ENCODE measurements at regions not wholly inside any gene's neighbourhood (a gene's known extent, or its start where the extent isn't known, plus 50 kb on each side); places are given as distances from the start of the nearest gene placed in this dataset.

GRCh38 chr4:141346144-141346543 lies 125.4 kb downstream of the ZNF330 start:
- Histone ChIP-seq H3K14ac (ENCODE audit: insufficient read length) (no peak overlapping the region), H3K56ac (replicated peaks; ENCODE audit: insufficient read length, low read depth, low read length) (no peak overlapping the region), H4K91ac (replicated peaks; ENCODE audit: insufficient read length, low read length) (no peak overlapping the region), H3K27ac (ENCODE audit: low read depth, low read length) (no peak overlapping the region), H2AK5ac (ENCODE audit: low read depth, low read length) (no peak overlapping the region), H3K18ac (ENCODE audit: extremely low read depth, low read length) (no peak overlapping the region), H3K79me1 (ENCODE audit: low read depth, low read length) (no peaks in the 10 kb centered on the region), H3K4me3 (ENCODE audit: extremely low read depth in 1 of 4, insufficient read depth in 2 of 4, low read depth in 3 of 4, low read length in 4 of 4) (no peak overlapping the region), H3K23ac (ENCODE audit: insufficient read length) (no peak overlapping the region), H4K8ac (ENCODE audit: extremely low read depth, insufficient read depth, low read length) (no peak overlapping the region), H3K4me1 (replicated peaks in 1 of 4; ENCODE audit: control insufficient read depth in 3 of 4, insufficient read depth in 4 of 4, low read length in 3 of 4) (no peaks in the 10 kb centered on the region), H2BK5ac (ENCODE audit: low read depth, low read length) (no peak overlapping the region), H3K4ac (replicated peaks; ENCODE audit: insufficient read length, low read depth, low read length) (no peak overlapping the region), H2BK12ac (ENCODE audit: low read depth, low read length) (no peak overlapping the region), H3K36me3 (ENCODE audit: control insufficient read depth in 2 of 4, insufficient read depth in 4 of 4, low read length in 3 of 4) (no peaks in the 10 kb centered on the region), H3K4me2 (ENCODE audit: insufficient read depth in 1 of 2, low read depth in 2 of 2, low read length in 2 of 2) (no peak overlapping the region), H3K9me3 (ENCODE audit: insufficient read depth in 2 of 2, low read depth in 1 of 2, low read length in 1 of 2) (no peaks in the 10 kb centered on the region), H3K23me2 (ENCODE audit: low read depth, low read length) (no peaks in the 10 kb centered on the region), H3K27me3 (replicated peaks in 1 of 4; ENCODE audit: control insufficient read depth in 3 of 4, extremely low read depth in 1 of 4, insufficient read depth in 3 of 4, low read length in 3 of 4) (no peaks in the 10 kb centered on the region), H3K79me2 (ENCODE audit: control insufficient read depth in 1 of 2, insufficient read depth in 2 of 2, low read length in 2 of 2) (no peaks in the 10 kb centered on the region), H2BK20ac (ENCODE audit: low read length) (no peak overlapping the region), H4K20me1 (replicated peaks in 1 of 2; ENCODE audit: control insufficient read depth in 1 of 2, insufficient read depth in 2 of 2, low read length in 2 of 2) (no peaks in the 10 kb centered on the region), H4K5ac (ENCODE audit: insufficient read length, low read depth, low read length) (no peak overlapping the region), H2BK120ac (replicated peaks; ENCODE audit: low read depth, low read length) (no peak overlapping the region), H3K9ac (replicated peaks in 1 of 4; ENCODE audit: extremely low read depth in 1 of 4, low read depth in 3 of 4, low read length in 3 of 4) (no peak overlapping the region), H2AFZ (ENCODE audit: low read length) (no peak overlapping the region), H2BK15ac (ENCODE audit: low read length) (no peak overlapping the region)
- ChIA-PET CTCF (ENCODE audit: partially characterized antibody) (interaction anchor here (0.5 to 3.2 kb wide), 18 partner anchors 11 to 546 kb away, joined by 3 to 14 read pairs (median 3); no protein-coding TSS in a partner anchor), POLR2A (ENCODE audit: partially characterized antibody) (no interaction called here)
- DNase-seq (ENCODE audit: low read depth in 1 of 2, low spot score in 2 of 2) (no peak), FAIRE-seq (no peak)
- TF ChIP-seq, protein P1, sequence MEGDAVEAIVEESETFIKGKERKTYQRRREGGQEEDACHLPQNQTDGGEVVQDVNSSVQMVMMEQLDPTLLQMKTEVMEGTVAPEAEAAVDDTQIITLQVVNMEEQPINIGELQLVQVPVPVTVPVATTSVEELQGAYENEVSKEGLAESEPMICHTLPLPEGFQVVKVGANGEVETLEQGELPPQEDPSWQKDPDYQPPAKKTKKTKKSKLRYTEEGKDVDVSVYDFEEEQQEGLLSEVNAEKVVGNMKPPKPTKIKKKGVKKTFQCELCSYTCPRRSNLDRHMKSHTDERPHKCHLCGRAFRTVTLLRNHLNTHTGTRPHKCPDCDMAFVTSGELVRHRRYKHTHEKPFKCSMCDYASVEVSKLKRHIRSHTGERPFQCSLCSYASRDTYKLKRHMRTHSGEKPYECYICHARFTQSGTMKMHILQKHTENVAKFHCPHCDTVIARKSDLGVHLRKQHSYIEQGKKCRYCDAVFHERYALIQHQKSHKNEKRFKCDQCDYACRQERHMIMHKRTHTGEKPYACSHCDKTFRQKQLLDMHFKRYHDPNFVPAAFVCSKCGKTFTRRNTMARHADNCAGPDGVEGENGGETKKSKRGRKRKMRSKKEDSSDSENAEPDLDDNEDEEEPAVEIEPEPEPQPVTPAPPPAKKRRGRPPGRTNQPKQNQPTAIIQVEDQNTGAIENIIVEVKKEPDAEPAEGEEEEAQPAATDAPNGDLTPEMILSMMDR (IDR thresholded peaks at IDR 0.05; ENCODE audit: control extremely low read depth in 1 of 3, insufficient read depth in 1 of 3, low read depth in 1 of 3, low read length in 3 of 3), result peak in 1 of 3 experiments; percentile 17; a peak in 1 of 4 replicates
- TF ChIP-seq RAD21 (IDR thresholded peaks at IDR 0.05 in 1 of 2, conservative IDR thresholded peaks at IDR 0.05 in 1 of 2; ENCODE audit: low read depth in 2 of 2, low read length in 2 of 2) (peak; percentile 62 to 64), BACH1 (IDR thresholded peaks at IDR 0.05; ENCODE audit: low read length) (no peak)
- WGBS, 2 experiments (ENCODE audit: extremely low coverage in 1 of 2, insufficient coverage in 1 of 2, insufficient read length in 1 of 2, insufficient replicate concordance in 2 of 2, low coverage in 1 of 2, low lambda C conversion rate in 2 of 2, missing lambda C conversion rate in 1 of 2), result 75% methylated on average over 1 of the region's 1 CpG; no CpG with 5 or more reads in 1 of the 2 experiments

All from H1 (cell line).